Stimulated activated naive CD4-positive, alpha-beta T cell (primary cell): ENCODE measurements at regions not wholly inside any gene's neighbourhood (a gene's known extent, or its start where the extent isn't known, plus 50 kb on each side); places are given as distances from the start of the nearest gene placed in this dataset.

Experiments
- DNase-seq, 6 experiments: peaks; one replicate each; lab custom pipeline; 2025; lab: John Stamatoyannopoulos, UW

DNA sequence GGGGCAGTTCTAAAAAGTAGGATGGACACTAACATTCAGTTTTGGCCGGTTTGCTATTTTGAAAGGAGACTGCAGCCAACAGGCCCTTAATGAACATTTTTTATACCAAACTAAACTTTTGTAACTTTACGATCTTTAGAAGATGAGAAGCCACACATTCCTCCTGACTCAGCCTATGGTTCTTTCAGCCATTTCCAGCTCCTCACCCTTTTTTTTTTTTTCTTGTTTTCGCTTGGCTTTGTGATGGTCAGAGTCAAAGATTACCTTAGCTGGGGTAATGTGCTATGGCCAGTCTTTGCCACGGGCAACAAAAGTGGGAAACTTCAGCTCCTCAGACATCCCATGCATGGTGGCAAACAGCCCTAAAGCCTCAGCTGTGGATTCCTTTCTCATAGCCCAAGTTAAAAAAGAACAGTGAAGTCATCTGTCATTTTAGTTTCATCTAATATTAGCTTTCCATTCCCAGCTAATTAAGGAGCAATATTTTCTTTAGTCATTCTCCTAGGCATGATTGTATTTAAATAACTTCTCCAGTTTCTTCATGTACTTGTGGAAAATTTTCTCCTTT, 368.7 kb downstream of the MFSD1 start:
- DNase-seq: no peak

DNA sequence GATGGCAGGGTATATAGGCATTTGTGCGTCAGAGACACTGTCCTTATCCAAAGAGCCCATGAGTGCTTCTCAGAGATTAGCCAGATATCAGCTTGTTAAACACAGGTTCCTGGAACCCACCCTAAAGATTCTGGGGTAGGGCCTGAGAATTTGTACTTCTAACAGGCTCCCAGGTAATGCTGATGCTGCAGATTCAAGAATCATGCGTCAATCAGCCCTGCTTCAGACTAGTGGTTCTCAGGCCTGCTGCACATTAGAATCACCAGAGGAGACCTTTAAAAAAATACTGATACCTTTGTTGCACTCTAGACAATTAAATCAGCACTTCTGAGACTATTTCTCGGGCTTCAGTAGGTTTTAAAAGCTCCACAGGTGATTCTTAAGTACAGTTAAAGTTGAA, 369.5 kb downstream of the MFSD1 start:
- no peak for DNase-seq

DNA sequence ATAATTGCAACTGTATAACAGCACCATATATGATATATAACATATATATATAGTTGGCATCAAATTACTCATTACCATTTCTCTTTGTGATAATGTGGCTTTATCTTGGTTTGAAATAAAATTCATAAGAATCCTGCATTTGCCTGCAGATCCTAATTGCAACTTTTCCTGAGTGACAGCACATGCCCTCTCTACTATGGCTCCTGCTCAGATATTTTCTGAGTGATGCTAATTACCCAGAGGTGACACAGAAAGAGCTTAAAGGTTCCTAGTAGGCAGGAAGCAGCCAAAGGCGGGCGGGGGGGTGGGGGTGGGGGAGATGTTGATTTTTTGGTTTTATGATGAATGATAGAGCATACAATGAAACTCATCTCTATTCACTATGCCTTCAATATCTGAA, 370.6 kb downstream of the MFSD1 start:
- no peak for DNase-seq

DNA sequence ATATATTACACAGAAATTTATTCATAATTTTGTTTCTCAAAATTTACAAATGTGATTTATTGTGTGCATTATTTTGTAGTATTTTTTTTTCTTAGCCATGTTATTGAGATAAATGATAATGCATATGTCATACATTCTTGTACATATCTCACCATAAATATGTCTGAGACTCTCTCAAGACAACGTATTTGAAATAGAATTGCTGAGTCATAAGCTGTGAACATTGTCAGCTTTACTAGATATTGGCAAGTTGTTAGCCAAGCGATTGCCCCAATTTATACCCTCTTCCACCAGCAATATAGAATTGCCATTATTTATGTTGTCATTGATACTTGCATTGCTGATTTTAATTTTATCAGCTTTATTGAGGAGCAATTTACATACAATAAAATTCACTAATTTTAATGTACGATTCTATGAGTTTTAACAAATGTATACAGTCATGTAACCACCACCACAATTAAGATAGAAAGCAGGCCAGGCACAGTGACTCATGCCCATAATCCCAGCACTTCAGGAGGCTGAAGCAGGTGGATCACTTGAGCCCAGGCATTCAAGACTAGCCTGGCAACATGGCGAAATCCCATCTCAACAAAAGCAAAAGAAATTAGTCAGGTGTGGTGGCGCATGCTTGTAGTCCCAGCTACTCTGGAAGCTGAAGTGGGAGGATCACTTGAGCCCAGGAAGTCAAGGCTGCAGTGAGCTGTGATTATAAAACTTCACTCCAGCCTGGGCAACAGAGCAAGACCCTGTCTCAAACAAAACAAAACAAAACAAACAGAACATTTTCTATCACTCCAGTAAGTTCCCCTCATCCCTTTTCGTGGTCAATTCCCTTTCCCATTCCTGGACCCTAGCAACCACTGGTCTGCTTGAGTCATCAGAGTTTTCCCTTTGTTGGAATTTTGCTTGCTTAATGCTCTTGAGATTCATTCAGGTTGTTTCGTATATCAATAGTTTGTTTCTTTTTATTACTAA, 373.1 kb downstream of the MFSD1 start:
- no peak for DNase-seq

DNA sequence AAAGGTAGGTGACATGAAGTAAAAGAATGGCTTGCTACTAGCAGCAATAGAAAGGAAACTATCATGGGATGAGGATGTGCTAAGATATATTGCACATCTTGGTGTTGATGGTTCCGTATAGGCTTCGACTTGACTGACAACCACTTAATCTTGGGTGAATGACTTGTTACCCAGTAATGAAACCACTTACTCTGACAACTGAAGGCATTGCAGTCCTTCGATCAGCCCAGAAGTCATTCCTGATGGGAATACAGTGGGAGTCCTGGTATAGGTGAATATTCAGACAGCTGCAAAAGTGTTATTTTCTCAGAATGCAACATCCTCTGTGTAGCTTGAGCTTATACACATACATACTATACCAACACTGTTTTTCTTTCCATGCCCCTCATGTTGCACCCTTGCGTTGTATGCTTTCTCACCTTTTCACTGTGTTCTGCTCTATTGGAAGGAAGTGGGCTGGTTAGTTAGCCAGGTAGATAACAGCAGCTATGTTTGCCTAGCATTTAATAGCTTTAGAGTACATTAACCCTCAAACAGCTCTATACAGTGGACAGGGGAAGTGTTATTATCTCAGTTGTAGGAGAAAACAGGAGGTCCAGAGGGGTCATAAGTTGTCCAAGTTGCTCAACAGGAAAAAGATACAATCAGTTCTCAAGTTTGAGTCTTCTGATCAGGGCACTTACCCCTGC, 376.5 kb downstream of the MFSD1 start:
- no peak for DNase-seq

DNA sequence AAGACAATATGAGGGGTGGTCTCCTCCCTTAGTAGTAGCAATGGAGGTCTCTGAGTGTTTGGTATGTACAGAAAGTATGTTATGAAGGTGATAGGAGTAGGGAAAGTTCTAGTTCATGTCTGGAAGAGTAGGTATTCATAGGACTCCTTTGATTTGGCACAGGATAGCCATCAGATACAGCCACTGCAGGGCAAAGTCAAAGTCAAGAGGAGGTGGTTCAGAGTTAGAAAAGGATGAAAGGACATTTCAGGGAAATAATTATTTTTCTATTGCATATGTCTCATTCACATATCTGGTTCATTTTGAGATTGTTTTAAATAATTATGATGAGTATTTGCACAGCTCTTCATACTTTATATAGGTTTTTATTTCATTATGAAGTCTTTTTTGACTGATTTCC, 381.1 kb downstream of the MFSD1 start:
- no peak for DNase-seq

DNA sequence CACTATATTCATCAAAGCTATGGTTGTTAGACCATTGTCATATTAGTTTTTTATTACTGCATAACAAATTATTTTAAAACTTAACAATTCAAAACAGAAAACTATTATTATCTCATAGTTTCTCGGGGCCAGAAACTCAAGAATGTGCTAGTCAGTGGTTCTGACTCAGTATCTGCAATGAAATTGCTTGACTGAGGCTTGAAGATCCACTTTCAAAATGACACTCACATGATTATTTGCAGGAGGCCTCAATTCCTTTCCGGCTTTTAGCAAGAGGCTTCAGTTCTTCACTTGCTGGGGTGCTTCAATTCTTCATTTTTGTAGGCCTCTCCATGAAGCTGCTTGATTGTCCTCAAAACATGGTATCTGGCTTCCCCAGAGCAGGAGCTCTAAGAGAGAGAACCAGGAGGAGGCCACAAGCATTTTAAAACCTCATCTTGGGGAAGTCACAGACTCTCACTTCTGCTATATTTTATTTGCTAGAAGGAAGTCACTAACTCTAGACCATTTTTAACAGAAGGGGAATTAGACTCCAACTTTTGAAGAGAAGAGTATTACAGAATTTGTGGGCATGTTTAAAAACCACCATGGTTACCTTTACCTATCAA, 383.7 kb downstream of the MFSD1 start:
- no peak for DNase-seq

DNA sequence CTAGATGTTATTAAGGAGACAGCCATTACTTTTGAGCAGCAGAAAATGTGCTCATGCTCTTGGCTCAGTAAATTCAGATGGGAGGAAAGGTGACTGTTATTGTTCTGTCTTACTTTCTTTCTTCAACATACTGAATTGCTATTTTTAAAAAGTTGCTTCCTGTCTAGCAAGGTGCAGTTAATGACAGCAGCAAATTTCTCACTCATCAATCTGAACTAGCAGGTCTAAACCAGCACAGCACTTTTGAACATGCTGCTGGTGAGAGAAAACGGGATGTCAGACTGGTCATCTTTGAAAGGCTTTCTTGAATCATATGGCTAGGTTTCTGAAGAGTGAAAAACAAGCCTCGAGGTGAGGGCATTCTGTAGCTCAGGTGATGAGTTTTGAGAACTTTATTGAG, 384.7 kb downstream of the MFSD1 start:
- no peak for DNase-seq

DNA sequence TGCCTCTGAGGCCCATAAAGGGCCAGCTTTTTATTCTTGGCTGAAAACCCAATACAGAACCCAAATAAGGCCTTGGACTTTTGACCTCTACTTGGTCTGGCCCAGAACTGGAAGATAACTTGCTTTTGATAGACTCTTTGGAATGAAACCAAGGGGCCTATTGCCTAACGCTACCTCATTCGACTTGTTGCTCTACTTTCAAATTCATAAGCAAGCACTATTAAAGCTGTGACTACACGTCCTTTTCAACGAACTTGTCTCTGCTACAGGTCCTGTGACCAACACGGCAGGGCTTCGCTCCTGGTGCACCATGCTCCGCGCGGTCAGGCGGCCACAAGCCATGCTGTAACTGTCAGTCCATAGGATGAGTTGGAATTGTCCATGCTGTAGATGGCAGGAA, 385.4 kb downstream of the MFSD1 start:
- no peak for DNase-seq

DNA sequence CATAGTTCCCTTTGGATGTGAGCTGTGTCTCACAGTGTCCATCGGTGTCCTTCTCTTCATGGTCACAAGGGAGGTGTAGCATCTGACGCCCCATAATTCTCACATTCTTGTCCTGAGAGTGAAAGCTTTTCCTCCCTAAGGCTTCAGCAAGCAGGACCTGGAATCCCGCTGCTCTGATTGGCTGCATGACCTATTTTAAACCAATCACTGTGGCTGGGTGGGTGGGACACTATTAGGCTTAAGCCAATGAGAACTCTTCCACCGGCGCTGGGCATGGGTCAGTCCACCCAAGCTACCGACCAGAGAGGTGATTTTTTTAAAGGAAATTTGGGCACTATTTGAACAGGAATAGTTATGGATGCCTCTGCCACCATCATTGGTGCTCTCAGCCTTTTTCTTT, 385.9 kb downstream of the MFSD1 start:
- no peak for DNase-seq

DNA sequence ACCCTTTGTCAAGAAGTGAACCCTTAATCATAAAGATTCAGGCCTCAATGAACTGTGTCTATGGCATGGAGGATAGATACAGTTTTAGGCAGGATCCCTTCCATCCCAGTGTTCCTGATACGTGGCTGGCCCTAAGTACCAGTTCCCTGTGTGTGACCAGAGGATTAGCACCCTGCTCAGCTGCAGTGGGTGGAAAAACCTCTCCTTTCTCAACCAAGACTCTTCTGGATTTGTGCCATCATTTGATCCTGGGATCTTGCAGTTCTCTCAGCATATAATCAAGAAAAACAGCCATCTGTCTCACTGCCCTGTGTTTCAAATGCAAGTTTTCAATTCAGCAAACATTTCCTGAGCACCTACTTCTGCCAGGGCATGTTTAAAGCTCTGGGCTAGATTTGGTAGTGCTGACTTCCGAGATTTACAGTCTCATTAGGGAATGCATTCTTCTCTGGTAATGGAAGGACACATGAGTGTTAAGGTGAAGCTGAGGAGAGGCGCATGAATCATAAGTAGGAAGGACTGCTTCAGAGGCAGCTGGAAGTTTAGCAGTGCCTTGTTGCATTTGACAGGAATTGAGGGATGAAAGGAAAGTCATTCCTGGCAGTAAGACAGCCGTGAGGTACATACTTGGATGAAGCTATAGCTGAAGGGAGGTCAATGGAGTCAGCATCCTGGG, 388.3 kb downstream of the MFSD1 start:
- DNase-seq: no peak

DNA sequence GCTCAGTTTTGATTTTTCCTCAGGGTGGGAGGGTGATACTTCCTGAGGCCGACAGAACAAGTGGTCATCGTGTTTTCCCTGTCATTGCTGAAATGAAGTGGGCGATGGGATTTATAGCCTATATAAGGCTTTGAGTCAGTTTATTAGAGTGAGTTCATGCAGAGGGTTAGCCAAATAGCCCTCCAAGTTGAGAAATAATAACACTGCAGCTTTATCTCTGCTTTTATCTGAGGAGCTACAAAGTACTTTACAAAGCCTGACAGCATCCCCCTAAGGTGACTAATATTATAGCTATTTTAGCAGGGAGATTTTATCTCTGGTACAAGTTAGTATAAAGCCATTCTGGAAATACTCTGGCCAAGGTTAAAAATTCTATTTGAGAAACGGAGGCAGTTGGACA, 389.6 kb downstream of the MFSD1 start:
- DNase-seq: no peak

DNA sequence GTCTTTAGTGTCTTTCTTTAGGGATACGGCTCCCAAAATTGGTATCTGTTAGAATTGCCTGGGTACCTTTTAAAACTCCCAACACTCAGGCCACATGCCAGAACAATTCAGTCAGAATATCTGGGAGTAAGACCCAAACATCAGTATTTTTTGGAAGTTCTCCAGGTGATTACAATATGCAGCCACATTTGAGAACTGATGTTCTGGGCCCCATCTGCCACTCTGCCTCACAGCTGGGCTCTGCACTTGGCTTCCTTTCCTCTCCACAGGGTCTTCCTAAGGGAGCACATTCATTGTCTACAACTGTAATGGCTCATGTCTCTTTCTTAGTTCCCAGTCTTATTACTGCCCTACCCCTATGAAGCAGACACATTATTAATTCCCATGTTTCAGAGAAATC, 394.5 kb downstream of the MFSD1 start:
- no peak for DNase-seq

DNA sequence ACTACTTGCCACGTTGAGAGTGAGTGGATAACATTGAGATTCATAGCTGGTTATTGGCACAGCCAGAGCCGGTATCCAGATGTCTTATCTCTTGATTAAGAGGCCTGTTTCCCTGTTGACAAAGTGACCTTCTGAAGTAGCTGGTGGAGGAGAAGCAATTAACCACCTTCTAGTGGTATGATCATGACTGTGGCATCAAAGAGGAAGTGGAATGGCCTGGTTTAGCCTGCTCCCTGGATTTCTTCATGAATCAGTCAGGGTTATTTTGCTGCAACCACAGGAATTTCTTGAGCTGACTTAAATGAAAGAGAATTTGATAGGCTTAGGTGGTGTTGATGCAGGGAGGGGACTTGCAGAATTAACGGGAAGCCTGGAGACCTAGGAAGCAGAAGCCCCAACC, 398.3 kb downstream of the MFSD1 start:
- no peak for DNase-seq

DNA sequence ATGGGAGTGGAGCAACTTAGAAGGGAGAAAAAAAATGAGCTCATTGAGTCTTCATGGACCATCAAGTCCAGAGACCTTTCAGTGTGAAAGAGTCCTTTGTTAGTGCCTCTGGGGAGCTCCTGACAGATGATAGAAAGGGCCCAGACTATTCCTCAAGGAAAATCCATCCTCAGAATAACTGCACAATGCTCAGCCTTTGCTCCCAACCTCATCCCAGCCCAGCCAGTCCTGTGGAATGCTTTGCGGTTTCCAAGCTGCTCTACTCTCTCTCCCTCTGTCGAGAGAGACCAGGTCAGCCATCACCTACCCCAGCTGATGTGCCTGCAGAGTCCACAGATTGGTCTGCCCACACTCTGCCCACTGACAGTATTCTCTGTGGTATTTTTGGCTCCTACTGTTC, 406.2 kb downstream of the MFSD1 start:
- DNase-seq: no peak

DNA sequence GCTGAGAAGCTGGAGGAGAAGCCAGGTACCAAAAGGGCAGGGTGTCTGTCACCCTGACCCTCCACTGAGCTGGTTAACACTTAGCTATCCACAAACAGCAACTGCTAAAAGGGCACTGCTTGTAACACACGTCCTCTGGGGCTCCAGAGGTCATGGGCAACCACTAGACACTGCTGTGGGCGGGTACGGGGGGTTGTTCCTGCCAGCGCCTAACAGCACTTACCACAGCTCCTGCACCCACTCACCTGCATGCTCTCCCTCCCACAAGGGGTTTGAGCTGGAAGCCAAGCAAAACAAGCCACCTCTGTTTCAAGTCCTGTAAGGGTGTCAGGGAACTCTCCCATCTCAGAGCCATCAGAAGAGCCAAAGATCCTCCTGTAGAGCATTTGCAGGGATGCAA, 407.6 kb downstream of the MFSD1 start:
- no peak for DNase-seq

DNA sequence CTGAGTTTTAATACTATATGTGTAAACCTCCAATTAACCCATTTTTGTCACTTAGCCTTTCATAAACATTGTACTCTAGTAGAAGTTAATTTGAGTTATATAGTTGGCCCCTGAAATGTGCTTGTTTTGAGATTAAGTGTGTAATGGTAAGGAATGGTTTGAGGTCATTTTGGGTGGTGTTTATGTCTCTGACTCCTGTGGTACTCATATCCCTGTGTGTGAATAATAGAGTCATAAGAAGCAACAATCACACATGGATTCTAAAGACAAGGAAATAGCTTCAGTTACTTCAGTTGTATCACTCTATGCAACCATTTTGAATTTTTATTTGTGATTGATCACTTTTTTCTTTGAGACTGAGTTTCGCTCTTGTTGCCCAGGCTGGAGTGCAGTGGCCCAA, 408.5 kb downstream of the MFSD1 start:
- no peak for DNase-seq

DNA sequence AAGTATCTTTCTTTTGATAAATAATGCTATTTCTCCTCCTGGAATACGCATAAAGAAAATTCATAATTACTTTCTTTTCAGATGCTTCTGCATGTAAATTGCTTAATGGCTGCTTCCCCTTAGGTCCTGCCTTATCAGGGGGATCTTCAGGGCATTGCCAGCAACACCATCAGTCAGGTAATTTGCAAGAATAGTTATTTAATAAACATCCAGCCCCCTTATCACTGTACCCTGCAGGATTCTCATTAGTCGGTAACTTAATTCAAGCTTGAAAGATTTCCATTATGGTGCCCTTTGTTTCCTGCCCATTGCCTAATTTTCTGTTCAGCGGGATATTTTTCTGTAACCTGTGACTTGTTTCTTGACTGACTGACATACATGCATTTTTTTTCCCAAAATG, 414.5 kb downstream of the MFSD1 start:
- no peak for DNase-seq

DNA sequence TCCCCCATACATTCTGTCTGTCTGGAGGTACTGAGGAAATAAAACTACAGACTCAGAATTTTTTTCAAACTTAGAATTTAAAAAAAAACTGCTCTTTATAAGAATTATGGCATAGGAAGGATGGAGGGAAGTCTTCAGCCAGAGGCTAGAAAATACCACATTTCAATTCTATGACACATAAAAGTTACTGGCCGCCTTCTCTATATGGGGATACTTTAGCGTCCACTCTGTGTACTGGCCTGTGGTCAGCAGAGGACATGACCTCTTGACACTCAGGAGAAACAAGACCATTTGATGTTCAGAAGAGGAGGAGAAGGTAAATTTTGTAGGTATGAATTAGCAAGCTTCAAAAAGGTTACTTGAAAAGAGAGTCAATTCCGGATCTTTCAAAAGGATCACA, 417.4 kb downstream of the MFSD1 start:
- DNase-seq: no peak

DNA sequence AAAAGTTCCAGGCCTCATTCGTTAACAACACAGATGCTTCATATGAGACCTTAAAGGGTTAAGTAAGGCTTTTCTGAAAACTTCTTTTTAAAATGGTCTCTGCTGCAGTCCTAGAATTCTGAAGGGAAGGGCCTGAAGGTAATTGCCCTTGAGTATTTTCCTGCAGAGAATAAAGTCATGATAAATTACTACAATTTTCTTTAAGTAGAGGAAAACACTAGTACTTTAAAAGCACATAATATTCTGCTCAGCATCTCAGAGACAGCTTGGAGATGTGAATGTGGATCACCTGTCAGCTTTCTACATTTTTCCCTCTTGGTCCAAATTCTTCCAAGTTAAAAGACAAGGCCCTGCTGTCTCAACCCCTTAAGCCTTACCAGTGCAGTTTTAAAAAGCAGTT, 419.5 kb downstream of the MFSD1 start:
- no peak for DNase-seq

DNA sequence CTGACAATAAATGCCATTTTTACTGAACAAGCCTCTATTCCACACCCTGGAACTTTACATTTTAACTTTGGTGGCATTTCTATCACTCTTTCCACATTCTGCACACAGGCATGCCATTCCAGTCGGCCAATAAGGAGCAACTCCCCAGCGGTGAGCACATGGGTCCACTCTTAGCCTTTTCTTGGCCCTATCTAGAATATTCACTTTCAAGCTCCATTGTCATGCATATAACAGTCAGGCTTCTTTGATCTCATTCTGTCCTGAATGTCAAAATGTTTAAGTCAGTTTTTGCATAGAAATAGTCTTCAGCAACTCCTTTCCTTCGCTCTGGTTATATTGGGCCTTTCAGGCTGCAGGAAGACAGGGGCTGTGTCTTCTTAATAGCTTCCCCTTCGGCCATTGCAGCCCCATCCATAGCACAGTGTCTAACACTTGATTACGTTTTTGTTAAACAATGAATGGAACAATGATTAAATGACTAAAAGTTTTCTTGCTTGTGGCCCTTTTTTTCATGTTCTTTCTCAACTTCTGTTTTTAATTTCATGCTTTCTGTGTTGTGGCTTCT, 427.3 kb downstream of the MFSD1 start:
- no peak for DNase-seq

DNA sequence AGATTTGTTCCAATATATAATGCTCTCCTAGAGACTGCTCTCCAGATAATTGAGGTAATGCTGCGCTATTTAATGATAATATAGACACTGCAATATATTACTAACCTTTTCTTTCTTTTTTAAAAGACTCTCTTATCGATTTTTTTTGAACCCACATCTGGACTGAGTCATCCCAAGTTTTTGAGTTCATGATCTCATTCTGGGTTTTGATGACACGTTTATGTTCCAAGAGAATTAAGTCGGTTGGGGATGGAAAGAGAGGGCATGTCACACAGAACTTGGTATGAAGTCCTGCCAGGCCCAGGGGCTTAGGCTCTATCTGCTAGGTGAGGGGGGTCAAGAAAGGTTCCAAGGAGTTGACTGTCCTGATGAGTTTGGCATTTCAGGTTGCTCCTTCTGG, 431.1 kb downstream of the MFSD1 start:
- no peak for DNase-seq
